ENCODE measurements at regions not wholly inside any gene's neighbourhood (a gene's known extent, or its start where the extent isn't known, plus 50 kb on each side); places are given as distances from the start of the nearest gene placed in this dataset.

GRCh38 chr2:58607448-58607847 is 366.3 kb upstream of the FANCL start:
- TF ChIP-seq CTCF (IDR thresholded peaks at IDR 0.05) = no peak
- no peak for TF ChIP-seq POLR2AphosphoS5 (IDR thresholded peaks at IDR 0.05; ENCODE audit: low read depth, low read length)
